ENCODE measurements at regions not wholly inside any gene's neighbourhood (a gene's known extent, or its start where the extent isn't known, plus 50 kb on each side); places are given as distances from the start of the nearest gene placed in this dataset.
"Not testable (repeated sequence)": the region's sequence is repeated elsewhere in the genome, so short reads cannot be mapped to it uniquely, and the experiment has no call there.

GRCh38 chr1:113185463-113186104, 112.6 kb downstream of the LRIG2 start:
- no peak for DNase-seq

GRCh38 chr1:113190078-113190477, 117.1 kb downstream of the LRIG2 start:
- DNase-seq, result no peak

- no peak for DNase-seq
These were observed 117.9 kb downstream of the LRIG2 start for GRCh38 chr1:113190930-113191329.

GRCh38 chr1:113191579-113192076, 118.6 kb downstream of the LRIG2 start:
- no peak for DNase-seq

- no peak for DNase-seq
These were observed 119.2 kb downstream of the LRIG2 start for GRCh38 chr1:113192242-113192641.

GRCh38 chr1:113192980-113193379, 120.0 kb downstream of the LRIG2 start:
- no peak for DNase-seq

- DNase-seq, result no peak
These were observed 122.1 kb downstream of the LRIG2 start for GRCh38 chr1:113194846-113195830.

GRCh38 chr1:113197719-113198330, 124.8 kb downstream of the LRIG2 start:
- no peak for DNase-seq

GRCh38 chr1:113198806-113199205, 125.8 kb downstream of the LRIG2 start:
- no peak for DNase-seq

GRCh38 chr1:113199760-113200455, 126.9 kb downstream of the LRIG2 start:
- no peak for DNase-seq

- no peak for DNase-seq
These were observed 128.6 kb downstream of the LRIG2 start for GRCh38 chr1:113201560-113201959.

GRCh38 chr1:113205980-113206766, 133.2 kb downstream of the LRIG2 start:
- no peak for DNase-seq

GRCh38 chr1:113207019-113207418, 134.0 kb downstream of the LRIG2 start:
- DNase-seq, result no peak

GRCh38 chr1:113207457-113207856, 134.5 kb downstream of the LRIG2 start:
- DNase-seq, result no peak

GRCh38 chr1:113208425-113208824, 135.4 kb downstream of the LRIG2 start:
- DNase-seq, result not testable (repeated sequence)

GRCh38 chr1:113210248-113210647, 137.2 kb downstream of the LRIG2 start:
- DNase-seq, result no peak

- no peak for DNase-seq
These were observed 138.5 kb downstream of the LRIG2 start for GRCh38 chr1:113211467-113211866.

GRCh38 chr1:113215015-113215414, 142.0 kb downstream of the LRIG2 start:
- no peak for DNase-seq

- no peak for DNase-seq
These were observed 143.7 kb downstream of the LRIG2 start for GRCh38 chr1:113216664-113217063.

GRCh38 chr1:113217447-113218208, 144.6 kb downstream of the LRIG2 start:
- DNase-seq, result no peak

GRCh38 chr1:113219377-113219776, 146.4 kb downstream of the LRIG2 start:
- no peak for DNase-seq
